ENCODE measurements at regions not wholly inside any gene's neighbourhood (a gene's known extent, or its start where the extent isn't known, plus 50 kb on each side); places are given as distances from the start of the nearest gene placed in this dataset.

DNA sequence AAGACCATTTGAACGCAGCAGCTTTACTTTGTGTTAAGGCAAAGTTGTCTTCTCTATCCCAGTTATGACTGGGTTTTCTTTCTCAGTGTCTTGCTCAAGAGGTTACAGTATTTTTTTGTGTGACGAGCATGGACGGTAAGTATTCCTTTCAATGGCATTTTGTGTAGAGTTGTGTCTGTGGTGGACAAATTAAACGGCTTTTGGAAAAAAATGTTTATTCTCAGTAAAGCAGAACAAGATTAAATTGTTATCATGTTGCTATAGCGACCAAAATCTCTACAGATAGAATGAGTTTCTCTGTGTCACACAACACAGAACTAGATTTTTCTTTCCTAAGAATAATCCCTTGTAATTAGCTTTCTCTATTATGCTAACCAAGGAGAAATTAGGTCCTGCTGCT is 417.1 kb downstream of the AEBP2 start:
- Mint-ChIP-seq H3K36me3 (ENCODE audit: low read depth) (no peaks in the 10 kb centered on the region), H3K27me3 (ENCODE audit: insufficient read depth) (no peaks in the 10 kb centered on the region; the same call in none of the 2 replicates), H3K9me3 (peaks cover 5% of the 10 kb centered on the region; the same call in 1 of the 2 replicates), H3K27ac (no peak overlapping the region; the same call in 1 of the 2 replicates), H3K4me1 (ENCODE audit: low read depth) (peaks cover 6% of the 10 kb centered on the region; the same call in 1 of the 2 replicates), H3K4me3 (peak overlapping the region; percentile 62; the same call in 1 of the 2 replicates)
- no peak for TF ChIP-seq CTCF (IDR thresholded peaks at IDR 0.05)
- DNase-seq = no peak

- Mint-ChIP-seq H3K36me3 (ENCODE audit: low read depth) (no peaks in the 10 kb centered on the region), H3K9me3 (peaks cover 5% of the 10 kb centered on the region; the same call in 1 of the 2 replicates), H3K27me3 (ENCODE audit: insufficient read depth) (no peaks in the 10 kb centered on the region; the same call in none of the 2 replicates), H3K27ac (no peak overlapping the region), H3K4me1 (ENCODE audit: low read depth) (peaks cover 5% of the 10 kb centered on the region; the same call in 1 of the 2 replicates), H3K4me3 (peak overlapping the region; percentile 62; the same call in 1 of the 2 replicates)
- no peak for TF ChIP-seq CTCF (IDR thresholded peaks at IDR 0.05)
- DNase-seq = no peak
Measured at GRCh38 chr12:19857204-19857603, 417.9 kb downstream of the AEBP2 start.

DNA sequence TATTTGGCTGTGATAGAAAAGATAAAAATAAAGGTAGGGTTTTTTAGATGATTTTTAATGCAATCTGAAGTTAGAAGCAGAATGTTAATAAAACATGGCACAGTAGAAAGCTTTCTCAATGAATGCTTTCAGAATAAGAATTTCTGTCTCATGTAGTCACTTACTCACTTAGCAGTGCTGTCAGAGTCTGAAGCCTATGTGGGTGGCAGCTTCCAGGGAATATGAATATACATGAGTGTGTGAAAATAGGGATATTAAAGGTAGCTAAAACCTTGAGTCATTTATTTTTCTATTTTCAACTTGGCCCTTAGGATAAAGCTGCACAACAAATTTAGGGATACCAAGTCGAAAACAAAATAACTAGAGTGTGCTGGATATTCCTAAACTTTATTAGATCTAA is 427.9 kb downstream of the AEBP2 start:
- H3K36me3 Mint-ChIP-seq (ENCODE audit: low read depth) = no peaks in the 10 kb centered on the region

GRCh38 chr12:19867970-19868369 is 428.7 kb downstream of the AEBP2 start:
- Mint-ChIP-seq H3K27ac (no peak overlapping the region), H3K4me3 (no peak overlapping the region)

More for the DNA sequence above, 427.9 kb downstream of the AEBP2 start:
- peaks cover 8% of the 10 kb centered on the region; the same call in 1 of the 2 replicates for H3K9me3 Mint-ChIP-seq
- H3K27ac Mint-ChIP-seq = no peak overlapping the region
- TF ChIP-seq CTCF (IDR thresholded peaks at IDR 0.05) = no peak
- H3K4me1 Mint-ChIP-seq (ENCODE audit: low read depth) = no peaks in the 10 kb centered on the region
- no peak overlapping the region for H3K4me3 Mint-ChIP-seq
- no peak for DNase-seq
- peaks cover 7% of the 10 kb centered on the region for H3K27me3 Mint-ChIP-seq (ENCODE audit: insufficient read depth)

GRCh38 chr12:19869413-19869812 is 430.1 kb downstream of the AEBP2 start:
- H3K27ac Mint-ChIP-seq = no peak overlapping the region
- TF ChIP-seq CTCF (IDR thresholded peaks at IDR 0.05) = no peak
- DNase-seq = no peak
- no peak overlapping the region for H3K4me3 Mint-ChIP-seq
- H3K27me3 Mint-ChIP-seq (ENCODE audit: insufficient read depth) = peaks cover 6% of the 10 kb centered on the region
- H3K9me3 Mint-ChIP-seq = peaks cover 12% of the 10 kb centered on the region; the same call in 1 of the 2 replicates
- no peaks in the 10 kb centered on the region for H3K36me3 Mint-ChIP-seq (ENCODE audit: low read depth)
- no peaks in the 10 kb centered on the region for H3K4me1 Mint-ChIP-seq (ENCODE audit: low read depth)

More at GRCh38 chr12:19867970-19868369, 428.7 kb downstream of the AEBP2 start:
- no peak for TF ChIP-seq CTCF (IDR thresholded peaks at IDR 0.05)
- no peaks in the 10 kb centered on the region for H3K4me1 Mint-ChIP-seq (ENCODE audit: low read depth)
- DNase-seq = no peak
- H3K36me3 Mint-ChIP-seq (ENCODE audit: low read depth) = no peaks in the 10 kb centered on the region
- peaks cover 8% of the 10 kb centered on the region; the same call in 1 of the 2 replicates for H3K9me3 Mint-ChIP-seq
- H3K27me3 Mint-ChIP-seq (ENCODE audit: insufficient read depth) = peaks cover 6% of the 10 kb centered on the region
